ENCODE measurements at regions not wholly inside any gene's neighbourhood (a gene's known extent, or its start where the extent isn't known, plus 50 kb on each side); places are given as distances from the start of the nearest gene placed in this dataset.
A peak's percentile ranks its signal among the peaks of the same experiment; 100 is the strongest.

- ATAC-seq (no peak), DNase-seq (ENCODE audit: low spot score in 2 of 2) (no peak)
- peaks cover 0 to 5% of the 10 kb centered on the region in 2 donors for H3K36me3 Mint-ChIP-seq
- no peak overlapping the region for H3K27ac Mint-ChIP-seq
- no peaks in the 10 kb centered on the region for H3K9me3 Mint-ChIP-seq
These were observed 414.0 kb upstream of the MKI67 start for GRCh38 chr10:128540128-128540762.

DNA sequence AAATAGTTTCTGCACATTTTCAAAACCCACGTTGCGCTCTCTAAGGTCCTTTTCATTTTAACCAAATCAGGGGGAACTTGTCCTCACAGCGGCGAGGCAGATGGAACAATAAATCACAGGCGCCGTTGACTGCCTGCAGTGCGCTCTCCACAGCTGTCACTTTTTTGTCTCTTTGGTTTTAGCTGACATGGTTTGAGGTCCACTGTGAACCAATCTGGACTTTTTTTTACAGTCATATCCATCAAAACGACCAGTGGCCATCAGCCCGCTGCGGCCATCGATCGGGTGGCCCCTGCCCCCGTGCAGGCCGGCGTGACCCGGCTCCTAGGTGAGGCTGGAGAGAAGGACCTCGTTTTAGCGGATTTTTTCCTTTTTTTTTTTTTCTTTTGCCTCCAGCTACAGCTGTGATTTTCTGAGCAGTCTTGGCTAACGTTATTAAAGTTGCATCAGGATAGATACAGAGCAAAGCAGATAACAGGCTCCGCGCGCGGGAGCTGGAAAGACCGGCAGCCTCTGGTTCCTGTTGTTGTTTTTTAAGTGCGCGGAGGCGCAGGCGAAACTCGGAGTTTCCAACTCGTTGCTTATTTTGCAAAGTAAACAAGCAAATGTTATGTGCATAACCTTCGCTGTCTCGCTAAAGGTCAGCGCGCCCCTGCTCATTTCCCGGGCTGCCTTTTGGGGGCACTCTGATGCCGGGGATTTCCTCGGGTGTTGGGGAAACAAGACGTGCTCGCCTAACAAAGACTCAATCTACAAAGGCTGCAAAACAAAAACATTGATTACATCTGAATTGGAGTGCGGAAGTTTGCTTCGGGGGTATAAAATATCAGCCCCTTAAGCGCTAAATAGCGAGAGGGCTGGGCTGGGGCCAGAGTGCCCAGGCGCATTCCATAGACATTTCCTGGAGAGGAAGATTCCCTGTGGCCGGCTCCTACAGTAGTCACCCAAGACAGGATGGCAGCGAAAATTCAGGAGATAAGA, 414.8 kb upstream of the MKI67 start:
- no peak for ATAC-seq
- no peak for DNase-seq (ENCODE audit: low spot score in 2 of 2)

GRCh38 chr10:128541926-128542475, 415.8 kb upstream of the MKI67 start:
- DNase-seq (ENCODE audit: low spot score in 2 of 2) (no peak), ATAC-seq (no peak)
- peaks cover 0 to 5% of the 10 kb centered on the region in 2 donors for H3K36me3 Mint-ChIP-seq
- no peak overlapping the region for H3K27ac Mint-ChIP-seq
- H3K9me3 Mint-ChIP-seq: no peaks in the 10 kb centered on the region

More for the DNA sequence above, 414.8 kb upstream of the MKI67 start:
- no peak overlapping the region for H3K27ac Mint-ChIP-seq
- peaks cover 0 to 5% of the 10 kb centered on the region in 2 donors for H3K36me3 Mint-ChIP-seq
- no peaks in the 10 kb centered on the region for H3K9me3 Mint-ChIP-seq

DNA sequence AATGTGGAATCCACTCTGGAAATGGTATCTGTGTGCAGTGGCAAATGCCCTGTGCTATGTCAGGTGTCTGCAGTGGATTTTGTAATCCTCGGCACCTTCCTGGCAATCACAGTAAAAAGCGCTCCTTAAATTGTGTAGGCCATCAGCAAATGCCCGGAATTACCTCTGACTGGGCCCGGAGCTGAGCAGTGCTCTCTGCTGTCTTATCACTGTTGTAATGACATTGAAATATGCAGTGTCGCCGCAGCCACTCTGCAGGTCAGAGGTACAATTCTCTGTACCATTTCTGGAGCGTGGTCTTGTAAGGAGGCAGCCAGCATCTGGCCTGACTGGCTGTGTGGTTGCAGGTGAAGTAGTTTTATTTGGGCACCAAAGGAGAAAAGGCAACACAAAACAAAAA, 416.4 kb upstream of the MKI67 start:
- H3K9me3 Mint-ChIP-seq: no peaks in the 10 kb centered on the region
- DNase-seq (ENCODE audit: low spot score in 2 of 2): no peak
- H3K36me3 Mint-ChIP-seq: peaks cover 0 to 5% of the 10 kb centered on the region in 2 donors
- no peak overlapping the region for H3K27ac Mint-ChIP-seq
- no peak for ATAC-seq

- no peak for DNase-seq (ENCODE audit: low spot score in 2 of 2)
- no peaks in the 10 kb centered on the region for H3K9me3 Mint-ChIP-seq
- H3K27ac Mint-ChIP-seq: no peak overlapping the region
- peaks cover 0 to 5% of the 10 kb centered on the region in 2 donors for H3K36me3 Mint-ChIP-seq
- no peak for ATAC-seq
These were observed 416.9 kb upstream of the MKI67 start for GRCh38 chr10:128543151-128543550.

DNA sequence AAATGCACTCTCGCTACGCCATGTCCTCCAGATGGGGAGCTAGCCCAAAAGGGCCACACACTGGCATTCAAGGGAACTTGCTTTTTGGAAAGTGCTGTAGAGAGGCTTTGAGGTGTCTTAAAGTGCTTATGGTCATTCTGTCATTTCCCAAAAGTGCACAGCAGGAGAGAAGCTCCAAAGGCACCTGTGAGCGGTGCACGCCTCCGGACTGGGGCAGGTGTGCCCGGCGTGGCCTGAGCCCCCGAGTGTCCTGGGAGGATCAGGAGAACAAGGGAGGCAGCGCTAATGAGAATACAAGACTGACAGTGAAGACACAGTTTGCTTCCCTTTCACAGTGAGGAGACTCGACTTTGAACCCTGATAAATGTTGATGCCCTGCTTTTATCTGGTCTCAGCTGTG, 419.0 kb upstream of the MKI67 start:
- DNase-seq (ENCODE audit: low spot score in 2 of 2): no peak
- no peaks in the 10 kb centered on the region for H3K36me3 Mint-ChIP-seq
- no peak overlapping the region for H3K27ac Mint-ChIP-seq
- no peak for ATAC-seq
- H3K9me3 Mint-ChIP-seq: no peaks in the 10 kb centered on the region

GRCh38 chr10:128546651-128547165, 420.5 kb upstream of the MKI67 start:
- Mint-ChIP-seq H3K27ac (no peak overlapping the region), H3K9me3 (no peaks in the 10 kb centered on the region), H3K36me3 (no peaks in the 10 kb centered on the region)
- no peak for DNase-seq (ENCODE audit: low spot score in 2 of 2)
- no peak for ATAC-seq

DNA sequence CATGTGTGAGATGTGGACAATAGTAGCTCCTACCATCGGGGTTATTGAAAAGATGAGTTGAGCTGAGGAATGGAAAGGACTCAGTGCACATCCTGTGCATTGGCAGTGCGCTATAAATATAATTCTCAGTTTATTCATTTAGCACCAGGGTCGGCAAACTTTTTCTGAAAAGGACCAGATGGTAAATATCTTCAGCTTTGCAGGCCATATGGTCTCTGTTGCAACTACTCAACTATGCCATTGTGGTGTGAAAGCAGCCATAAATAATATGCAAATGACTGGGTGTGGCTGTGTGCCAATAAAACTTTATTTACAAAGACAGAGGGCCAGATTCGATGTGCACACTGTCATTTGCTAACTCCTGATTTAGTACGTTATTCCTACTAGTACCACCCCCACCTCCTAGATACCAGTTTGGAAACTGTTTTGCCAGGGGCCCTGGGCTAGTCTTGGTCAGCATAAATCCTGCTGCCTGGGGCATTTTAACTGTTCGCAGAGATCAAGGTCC, 422.9 kb upstream of the MKI67 start:
- H3K27ac Mint-ChIP-seq: no peak overlapping the region
- no peaks in the 10 kb centered on the region for H3K9me3 Mint-ChIP-seq
- no peaks in the 10 kb centered on the region for H3K36me3 Mint-ChIP-seq
- no peak for ATAC-seq
- DNase-seq (ENCODE audit: low spot score in 2 of 2): no peak

DNA sequence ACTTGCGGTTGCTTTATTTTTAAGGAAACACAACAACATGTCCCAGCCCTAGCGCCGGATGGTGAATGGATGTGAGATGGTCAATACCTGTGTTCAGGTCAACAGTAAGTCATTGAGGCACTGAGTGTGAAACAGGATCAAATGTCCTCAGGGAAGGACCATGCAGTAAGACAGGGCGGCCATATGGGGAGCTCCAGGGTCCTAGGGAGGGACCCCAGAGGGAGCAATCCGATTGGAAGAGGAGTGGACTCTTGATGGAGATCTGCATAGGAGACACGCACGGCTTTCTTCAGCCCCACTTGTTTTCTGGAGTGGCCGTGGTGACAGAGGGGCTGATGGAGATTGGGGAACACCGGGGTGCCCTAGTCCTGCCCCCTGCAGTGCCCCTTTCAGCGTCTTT, 423.8 kb upstream of the MKI67 start:
- Mint-ChIP-seq H3K36me3 (no peaks in the 10 kb centered on the region), H3K27ac (peak overlapping the region in 1 of 2 donors; percentile 24), H3K9me3 (no peaks in the 10 kb centered on the region)
- DNase-seq (ENCODE audit: low spot score in 2 of 2): no peak
- no peak for ATAC-seq

- ATAC-seq (no peak), DNase-seq (ENCODE audit: low spot score in 2 of 2) (no peak)
- no peaks in the 10 kb centered on the region for H3K9me3 Mint-ChIP-seq
- no peaks in the 10 kb centered on the region for H3K36me3 Mint-ChIP-seq
- H3K27ac Mint-ChIP-seq: peak overlapping the region in 1 of 2 donors; percentile 58
These were observed 425.3 kb upstream of the MKI67 start for GRCh38 chr10:128551475-128551874.

DNA sequence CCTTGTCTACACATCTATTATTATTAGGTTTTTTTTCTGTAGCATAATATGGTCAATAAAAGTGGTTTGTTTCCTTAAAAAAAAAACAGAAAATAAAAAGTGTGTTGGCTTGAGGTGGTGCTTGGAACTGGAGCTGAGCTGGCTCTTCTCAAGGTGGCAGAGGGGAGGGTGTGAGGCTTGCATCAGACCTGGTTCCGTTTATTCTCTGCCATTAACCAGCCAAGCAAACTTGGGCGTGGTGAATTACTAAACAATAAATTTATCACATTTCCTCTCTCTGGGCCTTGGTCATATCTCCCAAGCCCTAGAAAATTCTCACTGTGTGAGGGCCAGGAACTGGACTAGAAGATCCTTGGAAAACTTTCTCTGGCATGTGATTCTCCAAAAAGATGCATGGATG, 427.5 kb upstream of the MKI67 start:
- H3K36me3 Mint-ChIP-seq: no peaks in the 10 kb centered on the region
- H3K9me3 Mint-ChIP-seq: no peaks in the 10 kb centered on the region
- no peak overlapping the region for H3K27ac Mint-ChIP-seq
- DNase-seq (ENCODE audit: low spot score in 2 of 2) (no peak), ATAC-seq (no peak)

DNA sequence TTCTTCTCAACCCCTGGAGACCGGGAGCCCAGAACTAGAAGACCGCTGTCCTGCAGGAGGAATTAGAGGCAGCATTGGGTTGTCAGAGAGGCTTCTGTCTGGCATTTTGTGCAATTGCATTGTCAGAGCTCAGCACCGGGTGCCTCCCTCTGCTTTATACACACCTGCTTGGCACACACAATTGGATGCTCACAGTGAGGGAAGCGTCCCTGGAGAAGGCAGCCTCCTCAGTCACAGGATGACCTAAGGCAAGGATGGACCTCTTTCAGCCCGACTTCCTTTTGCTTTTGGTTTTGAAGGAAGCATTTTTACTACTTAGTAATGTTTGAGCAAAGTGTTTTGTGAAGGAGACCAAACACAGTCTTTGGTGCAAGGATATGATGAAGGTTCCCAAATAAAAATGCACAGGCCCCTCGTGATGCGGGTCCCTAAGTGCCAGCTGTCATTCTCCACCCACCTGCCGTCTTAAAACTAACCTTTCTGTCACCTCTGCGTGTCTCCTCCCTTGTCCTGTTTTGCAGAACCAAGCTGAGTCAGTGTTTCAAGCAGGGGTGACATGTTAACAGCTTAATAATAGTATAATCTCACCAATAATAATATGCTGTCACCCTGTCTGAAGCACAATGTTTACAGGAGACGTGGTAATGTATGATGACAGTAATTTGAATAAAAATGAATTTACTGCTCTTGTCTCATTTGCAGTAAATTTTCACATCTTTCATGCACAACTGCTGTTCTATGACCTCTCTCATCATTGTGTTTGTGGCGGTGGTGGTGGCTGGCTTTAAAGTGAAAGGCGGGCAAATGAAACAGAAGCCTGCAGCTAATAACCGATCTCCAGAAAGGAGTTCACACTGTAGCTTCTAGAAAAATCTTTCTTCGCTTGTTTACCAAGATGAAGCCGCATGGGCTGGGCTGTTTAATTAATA, 430.2 kb upstream of the MKI67 start:
- ATAC-seq: no peak
- no peaks in the 10 kb centered on the region for H3K36me3 Mint-ChIP-seq
- no peaks in the 10 kb centered on the region for H3K9me3 Mint-ChIP-seq
- no peak overlapping the region for H3K27ac Mint-ChIP-seq
- DNase-seq (ENCODE audit: low spot score in 2 of 2): no peak

DNA sequence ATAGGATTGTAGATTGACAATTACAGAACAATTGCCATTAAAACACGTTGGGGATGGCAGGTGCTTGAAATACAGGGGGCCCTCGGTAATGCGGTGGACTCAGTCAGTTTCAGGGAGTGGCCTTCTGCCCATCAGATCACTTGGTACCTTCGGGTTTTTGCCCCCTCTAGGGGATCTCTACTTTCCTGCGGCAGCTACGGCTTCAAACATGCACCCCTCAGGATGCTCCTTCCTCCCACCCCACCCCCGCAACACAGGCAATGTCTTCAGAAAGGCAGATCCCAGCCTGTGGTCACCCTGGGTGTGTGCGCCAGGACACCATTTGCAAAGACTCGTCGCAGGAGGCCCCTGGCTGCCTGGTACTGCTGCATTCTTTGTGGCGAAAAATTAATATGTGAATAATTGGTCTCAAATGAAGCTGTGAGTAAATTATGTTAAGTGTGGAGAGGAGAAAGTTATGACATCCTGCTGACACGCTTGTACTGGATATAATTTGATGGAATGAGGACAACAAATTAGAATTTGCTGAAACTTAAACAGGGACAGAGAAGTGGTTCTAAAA, 431.0 kb upstream of the MKI67 start:
- ATAC-seq (no peak), DNase-seq (ENCODE audit: low spot score in 2 of 2) (no peak)
- Mint-ChIP-seq H3K9me3 (peaks cover 0 to 3% of the 10 kb centered on the region in 2 donors), H3K27ac (no peak overlapping the region), H3K36me3 (no peaks in the 10 kb centered on the region)

- ATAC-seq (no peak), DNase-seq (ENCODE audit: low spot score in 2 of 2) (no peak)
- Mint-ChIP-seq H3K27ac (no peak overlapping the region), H3K9me3 (peaks cover 0 to 7% of the 10 kb centered on the region in 2 donors), H3K36me3 (no peaks in the 10 kb centered on the region)
These were observed 434.2 kb upstream of the MKI67 start for GRCh38 chr10:128560406-128560805.

- no peaks in the 10 kb centered on the region for H3K36me3 Mint-ChIP-seq
- ATAC-seq: no peak
- no peak overlapping the region for H3K27ac Mint-ChIP-seq
- peaks cover 0 to 7% of the 10 kb centered on the region in 2 donors for H3K9me3 Mint-ChIP-seq
- no peak for DNase-seq (ENCODE audit: low spot score in 2 of 2)
These were observed 434.8 kb upstream of the MKI67 start for GRCh38 chr10:128560993-128561392.

- ATAC-seq: no peak
- Mint-ChIP-seq H3K9me3 (peaks cover 0 to 7% of the 10 kb centered on the region in 2 donors), H3K36me3 (no peaks in the 10 kb centered on the region), H3K27ac (no peak overlapping the region)
- DNase-seq (ENCODE audit: low spot score in 2 of 2): no peak
These were observed 437.2 kb upstream of the MKI67 start for GRCh38 chr10:128563387-128563786.

All from activated naive CD4-positive, alpha-beta T cell treated with anti-CD3 and anti-CD28 coated beads, Interleukin-2, amount 50 U/mL, for 72 hours (primary cell).